ENCODE measurements at regions not wholly inside any gene's neighbourhood (a gene's known extent, or its start where the extent isn't known, plus 50 kb on each side); places are given as distances from the start of the nearest gene placed in this dataset.
A peak's percentile ranks its signal among the peaks of the same experiment; 100 is the strongest.

DNA sequence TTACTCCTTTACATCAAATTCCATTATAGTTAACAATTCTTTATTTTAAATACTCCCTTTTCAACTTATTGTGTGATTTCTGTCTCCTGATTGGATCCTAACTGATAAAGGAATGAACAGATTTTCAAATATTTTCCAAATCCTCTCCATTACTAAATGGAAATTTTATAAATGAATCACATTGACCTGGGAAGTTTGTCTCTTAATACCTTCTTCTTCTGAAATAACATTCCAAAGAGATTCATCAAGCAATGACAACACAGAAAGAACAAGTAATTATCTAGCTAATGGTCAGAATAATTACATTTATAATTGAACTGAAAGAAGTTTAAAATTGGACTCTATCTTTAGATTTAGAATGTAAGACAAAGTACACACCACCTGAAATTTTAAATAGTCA lies 515.4 kb upstream of the PTCHD4 start:
- H3K4me3 Mint-ChIP-seq: no peak overlapping the region
- H3K36me3 Mint-ChIP-seq (ENCODE audit: low read depth): no peaks in the 10 kb centered on the region
- no peak overlapping the region for H3K27ac Mint-ChIP-seq
- H3K9me3 Mint-ChIP-seq: no peaks in the 10 kb centered on the region
- H3K27me3 Mint-ChIP-seq (ENCODE audit: low read depth): no peaks in the 10 kb centered on the region
- TF ChIP-seq, protein P1, sequence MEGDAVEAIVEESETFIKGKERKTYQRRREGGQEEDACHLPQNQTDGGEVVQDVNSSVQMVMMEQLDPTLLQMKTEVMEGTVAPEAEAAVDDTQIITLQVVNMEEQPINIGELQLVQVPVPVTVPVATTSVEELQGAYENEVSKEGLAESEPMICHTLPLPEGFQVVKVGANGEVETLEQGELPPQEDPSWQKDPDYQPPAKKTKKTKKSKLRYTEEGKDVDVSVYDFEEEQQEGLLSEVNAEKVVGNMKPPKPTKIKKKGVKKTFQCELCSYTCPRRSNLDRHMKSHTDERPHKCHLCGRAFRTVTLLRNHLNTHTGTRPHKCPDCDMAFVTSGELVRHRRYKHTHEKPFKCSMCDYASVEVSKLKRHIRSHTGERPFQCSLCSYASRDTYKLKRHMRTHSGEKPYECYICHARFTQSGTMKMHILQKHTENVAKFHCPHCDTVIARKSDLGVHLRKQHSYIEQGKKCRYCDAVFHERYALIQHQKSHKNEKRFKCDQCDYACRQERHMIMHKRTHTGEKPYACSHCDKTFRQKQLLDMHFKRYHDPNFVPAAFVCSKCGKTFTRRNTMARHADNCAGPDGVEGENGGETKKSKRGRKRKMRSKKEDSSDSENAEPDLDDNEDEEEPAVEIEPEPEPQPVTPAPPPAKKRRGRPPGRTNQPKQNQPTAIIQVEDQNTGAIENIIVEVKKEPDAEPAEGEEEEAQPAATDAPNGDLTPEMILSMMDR (IDR thresholded peaks at IDR 0.05; ENCODE audit: unreplicated experiment in 3 of 3): no peak
- H3K4me1 Mint-ChIP-seq: no peaks in the 10 kb centered on the region

- H3K9me3 Mint-ChIP-seq: no peaks in the 10 kb centered on the region
- no peaks in the 10 kb centered on the region for H3K4me1 Mint-ChIP-seq
- no peaks in the 10 kb centered on the region for H3K27me3 Mint-ChIP-seq (ENCODE audit: low read depth)
- TF ChIP-seq, protein P1 (IDR thresholded peaks at IDR 0.05; ENCODE audit: unreplicated experiment in 3 of 3): no peak
- no peak overlapping the region for H3K4me3 Mint-ChIP-seq
- no peaks in the 10 kb centered on the region for H3K36me3 Mint-ChIP-seq (ENCODE audit: low read depth)
- H3K27ac Mint-ChIP-seq: no peak overlapping the region
Observed at GRCh38 chr6:48624631-48625030, 513.6 kb upstream of the PTCHD4 start.

DNA sequence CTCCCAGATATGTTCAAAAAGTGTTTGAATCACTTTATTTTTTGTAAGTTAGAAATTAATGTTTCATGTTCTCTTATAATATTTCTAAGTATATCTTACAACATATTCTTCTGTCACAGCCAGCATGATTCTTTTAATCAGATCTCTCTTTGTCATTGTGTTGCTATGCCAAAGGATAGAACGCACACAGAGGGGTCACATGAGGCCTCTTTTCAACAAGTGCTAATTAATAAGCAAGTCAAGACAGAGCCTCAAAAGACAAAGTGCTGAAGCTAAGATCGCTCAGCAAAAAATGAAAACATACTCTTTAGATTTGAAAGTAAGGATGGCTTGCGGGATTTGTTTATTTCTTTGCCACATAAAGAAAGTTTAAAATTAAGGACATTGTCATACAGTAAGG lies 508.8 kb upstream of the PTCHD4 start:
- no peaks in the 10 kb centered on the region for H3K27me3 Mint-ChIP-seq (ENCODE audit: low read depth)
- peaks cover 7% of the 10 kb centered on the region for H3K9me3 Mint-ChIP-seq
- no peak overlapping the region for H3K4me3 Mint-ChIP-seq
- H3K27ac Mint-ChIP-seq: no peak overlapping the region
- no peaks in the 10 kb centered on the region for H3K36me3 Mint-ChIP-seq (ENCODE audit: low read depth)
- TF ChIP-seq, protein P1 (IDR thresholded peaks at IDR 0.05; ENCODE audit: unreplicated experiment in 3 of 3): no peak
- peaks cover 3% of the 10 kb centered on the region for H3K4me1 Mint-ChIP-seq

GRCh38 chr6:48615041-48615440 lies 504.0 kb upstream of the PTCHD4 start:
- H3K27ac Mint-ChIP-seq: peak overlapping the region in 1 of 3 experiments; percentile 48
- no peak overlapping the region for H3K4me3 Mint-ChIP-seq
- no peaks in the 10 kb centered on the region for H3K36me3 Mint-ChIP-seq (ENCODE audit: low read depth)
- peaks cover 14% of the 10 kb centered on the region for H3K4me1 Mint-ChIP-seq
- H3K9me3 Mint-ChIP-seq: peaks cover 7% of the 10 kb centered on the region
- H3K27me3 Mint-ChIP-seq (ENCODE audit: low read depth): no peaks in the 10 kb centered on the region
- TF ChIP-seq, protein P1 (IDR thresholded peaks at IDR 0.05; ENCODE audit: unreplicated experiment in 3 of 3): no peak

DNA sequence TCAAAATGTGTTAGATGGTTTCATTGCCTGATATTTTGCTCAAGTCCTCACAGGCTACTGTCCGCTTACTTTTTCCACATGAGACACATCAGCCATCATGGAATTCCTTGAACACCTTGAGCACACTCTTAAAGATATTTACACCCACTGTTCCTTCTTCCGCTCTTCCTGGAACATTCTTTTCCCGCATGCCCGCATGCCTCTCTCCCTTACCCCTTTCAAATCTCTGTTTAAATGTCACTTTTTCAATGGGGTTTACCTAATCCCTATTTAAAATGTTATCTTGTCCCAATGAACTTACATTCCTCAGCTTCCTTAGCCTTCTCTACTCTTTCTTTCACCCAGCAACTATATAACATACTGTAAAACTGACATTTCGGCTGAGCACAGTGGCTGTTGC lies 503.3 kb upstream of the PTCHD4 start:
- H3K4me3 Mint-ChIP-seq: no peak overlapping the region
- TF ChIP-seq, protein P1 (IDR thresholded peaks at IDR 0.05; ENCODE audit: unreplicated experiment in 3 of 3): no peak
- no peaks in the 10 kb centered on the region for H3K27me3 Mint-ChIP-seq (ENCODE audit: low read depth)
- no peaks in the 10 kb centered on the region for H3K36me3 Mint-ChIP-seq (ENCODE audit: low read depth)
- H3K27ac Mint-ChIP-seq: peak overlapping the region in 2 of 3 experiments; percentile 1 to 42
- H3K9me3 Mint-ChIP-seq: peaks cover 7% of the 10 kb centered on the region
- peaks cover 14% of the 10 kb centered on the region for H3K4me1 Mint-ChIP-seq

DNA sequence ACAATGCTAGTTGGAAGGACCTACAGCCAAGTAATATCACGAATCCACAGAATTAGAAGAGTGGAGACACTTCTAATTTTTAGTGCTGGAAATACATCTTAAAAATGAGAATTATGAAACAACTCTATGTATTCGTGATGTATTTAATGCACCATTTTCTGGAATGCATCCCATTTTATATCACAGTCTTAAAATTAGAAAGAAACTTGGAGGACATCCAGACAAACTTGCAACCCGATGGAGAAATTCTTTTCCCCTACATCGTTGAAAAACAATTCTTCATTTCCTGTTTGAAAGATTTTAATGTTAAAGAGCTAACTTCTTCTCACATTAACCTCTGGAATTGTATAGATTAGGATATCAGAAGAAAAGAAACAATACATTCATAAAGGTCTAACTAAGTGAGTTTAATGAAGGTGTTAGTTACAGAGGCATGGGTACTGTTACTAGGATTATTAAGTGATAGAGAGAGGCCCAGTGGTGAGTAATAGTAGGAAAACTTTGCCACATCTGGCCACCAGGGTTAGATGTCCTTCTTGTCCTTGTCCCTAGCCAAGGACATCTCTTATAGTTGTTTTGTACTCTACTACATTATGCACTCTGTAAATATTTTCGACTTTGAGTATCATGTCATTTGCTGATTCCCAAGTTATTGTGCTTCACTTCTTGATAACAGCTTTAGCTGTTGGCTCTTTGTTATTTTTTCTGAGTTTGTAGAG lies 502.4 kb upstream of the PTCHD4 start:
- no peaks in the 10 kb centered on the region for H3K36me3 Mint-ChIP-seq (ENCODE audit: low read depth)
- H3K27ac Mint-ChIP-seq: peak overlapping the region; percentile 1 to 70 (median 22)
- H3K4me3 Mint-ChIP-seq: no peak overlapping the region
- no peaks in the 10 kb centered on the region for H3K27me3 Mint-ChIP-seq (ENCODE audit: low read depth)
- H3K4me1 Mint-ChIP-seq: peaks cover 14% of the 10 kb centered on the region
- peaks cover 7% of the 10 kb centered on the region for H3K9me3 Mint-ChIP-seq
- TF ChIP-seq, protein P1 (IDR thresholded peaks at IDR 0.05; ENCODE audit: unreplicated experiment in 3 of 3): no peak

Measured in nephron (organoid).